HepG2 (cell line): ENCODE measurements at regions not wholly inside any gene's neighbourhood (a gene's known extent, or its start where the extent isn't known, plus 50 kb on each side); places are given as distances from the start of the nearest gene placed in this dataset.

Source experiments
- ATAC-seq: fragments of 200-7000 bp; cut with Tn5 transposase; 3 replicates; pipeline ENCODE4 v1.9.1; 2020; ENCODE audit warnings: mild to moderate bottlenecking, moderate library complexity
- BruUV-seq: library from RNA; stranded (reverse); fragments of 400-500 nt; replicated peaks from 2 replicates; lab custom pipeline; 2021; lab: Mats Ljungman, UMichigan
- CTCF ChIA-PET: fragments of 300-600 bp; formaldehyde crosslinking; extraction: SDS; loops from one replicate; lab custom pipeline; 2021; ENCODE audit warnings: low total read pairs, inconsistent platforms, low intra/inter-chr PET ratio; lab: Yijun Ruan, JAX
- POLR2A ChIA-PET: fragments of 350-600 bp; sonication (Branson Sonifier 250); formaldehyde crosslinking; loops from one replicate; lab custom pipeline; 2020; ENCODE audit warnings: antibody characterized with exemption, inconsistent platforms; lab: Yijun Ruan, JAX
- DNase-seq: peaks from one replicate; pipeline ENCODE4 v3.0.0-alpha.2; 2015; ENCODE audit warnings: low spot score
- FAIRE-seq: peaks from 3 replicates; lab custom pipeline; 2011; peaks lifted over from hg19 to GRCh38; lab: Jason Lieb, UNC
- H2AFZ ChIP-seq: one replicate; pipeline ENCODE4 v1.6.1; 2011; ENCODE audit warnings: low read length, inconsistent platforms
- H3K27ac ChIP-seq: fragments of 300-600 bp; 3 replicates; pipeline ENCODE4 v1.8.0; 2011; ENCODE audit warnings: mixed run types, mild to moderate bottlenecking, mixed read lengths, low read length, inconsistent platforms; ENCODE audit not compliant: insufficient read depth; ENCODE audit errors: extremely low read length
- H3K27me3 ChIP-seq, 2 experiments: fragments of 200-600 bp in 1 of 2; 2 replicates in 1 of 2; 3 replicates in 1 of 2; pipeline versions ENCODE4 v1.6.0 to v1.8.0; 2011; ENCODE audit warnings: low read length in 2 of 2, mild to moderate bottlenecking in 2 of 2, moderate library complexity in 2 of 2, inconsistent platforms in 1 of 2; ENCODE audit not compliant: insufficient read depth in 2 of 2, control insufficient read depth in 1 of 2
- H3K36me3 ChIP-seq, 2 experiments: fragments of 200-600 bp in 1 of 2; replicated peaks in 1 of 2; 2 replicates in 1 of 2; 3 replicates in 1 of 2; pipeline versions ENCODE4 v1.5.1 to v1.8.0; 2011; ENCODE audit warnings: low read length in 2 of 2, inconsistent platforms in 1 of 2; ENCODE audit not compliant: insufficient read depth in 2 of 2, control insufficient read depth in 1 of 2
- H3K4me1 ChIP-seq: 2 replicates; pipeline ENCODE4 v1.5.1; 2012; ENCODE audit warnings: low read length, inconsistent platforms; ENCODE audit not compliant: insufficient read depth
- H3K4me2 ChIP-seq: 2 replicates; pipeline ENCODE4 v1.6.0; 2011; ENCODE audit warnings: low read depth, low read length, inconsistent platforms
- H3K4me3 ChIP-seq, 3 experiments: fragments of 200-600 bp in 1 of 3; sonication (generic), shearing (Covaris generic) in 1 of 3; replicated peaks in 1 of 3; 2 replicates each; pipeline ENCODE4 v1.5.1; 2011 to 2016; ENCODE audit warnings: low read length in 3 of 3, inconsistent platforms in 2 of 3, low read depth in 2 of 3, mild to moderate bottlenecking in 2 of 3, control low read depth in 1 of 3, mixed read lengths in 1 of 3; ENCODE audit not compliant: insufficient read depth in 1 of 3
- H3K79me2 ChIP-seq: one replicate; pipeline ENCODE4 v1.6.1; 2011; ENCODE audit warnings: low read length, inconsistent platforms; ENCODE audit not compliant: insufficient read depth
- H3K9ac ChIP-seq: 2 replicates; pipeline ENCODE4 v1.6.0; 2011; ENCODE audit warnings: mild to moderate bottlenecking, low read depth, low read length, inconsistent platforms; ENCODE audit not compliant: insufficient read depth
- H3K9me3 ChIP-seq: 2 replicates; pipeline ENCODE4 v1.5.1; 2012; ENCODE audit warnings: mild to moderate bottlenecking, low read length
- H4K20me1 ChIP-seq: 2 replicates; pipeline ENCODE4 v1.6.0; 2011; ENCODE audit warnings: inconsistent platforms, mild to moderate bottlenecking, low read length, moderate library complexity; ENCODE audit not compliant: insufficient read depth
- FOXA1 ChIP-seq, 2 experiments: fragments of 450-650 bp in 1 of 2; sonication (generic) in 1 of 2; formaldehyde crosslinking in 1 of 2; IDR thresholded peaks; 2 replicates each; pipeline versions ENCODE4 v1.4.0 to v1.6.1; 2016 to 2020; ENCODE audit warnings: missing genetic modification reagents in 1 of 2
- GTF2F1 ChIP-seq: fragments of 150-350 bp; IDR thresholded peaks from 2 replicates; pipeline ENCODE4 v1.6.1; 2014; ENCODE audit warnings: low read length
- HMGA1 ChIP-seq: sonication (generic); formaldehyde crosslinking; conservative IDR thresholded peaks from 2 replicates; pipeline ENCODE4 v1.4.0; 2020; ENCODE audit warnings: missing genetic modification reagents
- HNF1A ChIP-seq, 2 experiments: sonication (generic) in 1 of 2; formaldehyde crosslinking in 1 of 2; IDR thresholded peaks; 2 replicates each; pipeline versions ENCODE4 v1.4.0 to v1.6.1; 2016 to 2020; ENCODE audit warnings: borderline replicate concordance in 1 of 2, low read depth in 1 of 2, mild to moderate bottlenecking in 1 of 2, missing genetic modification reagents in 1 of 2
- MTA3 ChIP-seq: sonication (generic); formaldehyde crosslinking; IDR thresholded peaks from 2 replicates; pipeline ENCODE4 v1.4.0; 2020; ENCODE audit warnings: missing genetic modification reagents
- RCOR2 ChIP-seq: IDR thresholded peaks from 2 replicates; pipeline ENCODE4 v1.6.1; 2016; ENCODE audit warnings: missing biosample characterization, missing genetic modification reagents
- RFX1 ChIP-seq: fragments of 450-650 bp; IDR thresholded peaks from 2 replicates; pipeline ENCODE4 v1.6.1; 2017
- RFXAP ChIP-seq: sonication (generic); formaldehyde crosslinking; IDR thresholded peaks from 2 replicates; pipeline ENCODE4 v1.4.0; 2020; ENCODE audit warnings: missing genetic modification reagents, borderline replicate concordance
- SETDB1 ChIP-seq: sonication (generic); formaldehyde crosslinking; IDR thresholded peaks from 2 replicates; pipeline ENCODE4 v1.5.1; 2020; ENCODE audit warnings: missing genetic modification reagents, mild to moderate bottlenecking, borderline replicate concordance
- ZBTB7A ChIP-seq: sonication (generic); formaldehyde crosslinking; IDR thresholded peaks from 2 replicates; pipeline ENCODE4 v1.8.0; 2022; ENCODE audit warnings: mild to moderate bottlenecking, missing genetic modification reagents
- ZNF136 ChIP-seq: sonication (generic); formaldehyde crosslinking; IDR thresholded peaks from 2 replicates; pipeline ENCODE4 v1.8.1; 2022; ENCODE audit warnings: low read depth, mild to moderate bottlenecking, moderate library complexity, missing genetic modification reagents
- ZNF326 ChIP-seq: sonication (generic); formaldehyde crosslinking; IDR thresholded peaks from 2 replicates; pipeline ENCODE4 v1.4.0; 2020; ENCODE audit warnings: missing genetic modification reagents, borderline replicate concordance
- ZNF44 ChIP-seq: sonication (generic); formaldehyde crosslinking; IDR thresholded peaks from 2 replicates; pipeline ENCODE4 v1.5.1; 2020; ENCODE audit warnings: mild to moderate bottlenecking, missing genetic modification reagents
- ZNF556 ChIP-seq: sonication (generic); formaldehyde crosslinking; IDR thresholded peaks from 2 replicates; pipeline ENCODE4 v1.4.0; 2020; ENCODE audit warnings: mild to moderate bottlenecking, missing genetic modification reagents, borderline replicate concordance
- ZNF570 ChIP-seq: sonication (generic); formaldehyde crosslinking; IDR thresholded peaks from 2 replicates; pipeline ENCODE4 v1.4.0; 2020; ENCODE audit warnings: mild to moderate bottlenecking, missing genetic modification reagents, borderline replicate concordance
- ZNF644 ChIP-seq: IDR thresholded peaks from 2 replicates; pipeline ENCODE4 v1.6.1; 2016; ENCODE audit warnings: low read depth
- ZNF740 ChIP-seq: sonication (generic); formaldehyde crosslinking; IDR thresholded peaks from 2 replicates; pipeline ENCODE4 v1.4.0; 2020; ENCODE audit warnings: missing genetic modification reagents
- WGBS: methylation state at CpG from one replicate; pipeline ENCODE4 v1.1.6; 2017; ENCODE audit warnings: low lambda C conversion rate; 5-methylcytosine and 5-hydroxymethylcytosine counted together
- in situ Hi-C: cut with HindIII; loops from 2 replicates; pipeline ENCODE4 v1.10.0; 2017; ENCODE audit warnings: low pct_unique_long_range_greater_than_20kb; ENCODE audit not compliant: extremely low pct_ligation_motif_present
- intact Hi-C: fragments of 100-400 bp; cut with micrococcal nuclease; formaldehyde crosslinking; loops from one replicate; pipeline ENCODE4 v1.10.0; 2022; ENCODE audit not compliant: unreplicated experiment

GRCh38 chr3:21120826-21121225, 630.2 kb downstream of the ZNF385D start:
- Histone ChIP-seq H3K27ac (no peak overlapping the region), H3K4me2 (no peak overlapping the region), H3K36me3 (no peaks in the 10 kb centered on the region), H3K9ac (no peak overlapping the region), H3K79me2 (no peaks in the 10 kb centered on the region), H2AFZ (no peak overlapping the region), H3K4me1 (no peaks in the 10 kb centered on the region), H3K4me3 (no peak overlapping the region), H3K27me3 (no peaks in the 10 kb centered on the region), H4K20me1 (no peaks in the 10 kb centered on the region), H3K9me3 (peaks cover 84% of the 10 kb centered on the region)
- ATAC-seq (no peak), DNase-seq (no peak), FAIRE-seq (no peak)
- intact Hi-C loops (no loop called here), in situ Hi-C loops (no loop called here)
- ChIA-PET CTCF (no interaction called here), POLR2A (no interaction called here)
- WGBS = 0% methylated on average over 2 of the region's 2 CpGs
- no peak for TF ChIP-seq FOXA1 (IDR thresholded peaks at IDR 0.05)
- no peak for TF ChIP-seq FOXA1 (CRISPR knock-in tag; IDR thresholded peaks at IDR 0.05)
- TF ChIP-seq RFX1 = no peak
- no peak for TF ChIP-seq ZNF44 (CRISPR knock-in tag)
- no peak for TF ChIP-seq ZBTB7A
- no peak for TF ChIP-seq SETDB1 (CRISPR knock-in tag)
- no peak for TF ChIP-seq ZNF740 (CRISPR knock-in tag)
- no peak for TF ChIP-seq ZNF556
- TF ChIP-seq ZNF570 = no peak
- TF ChIP-seq ZNF136 (CRISPR knock-in tag) = no peak
- BruUV-seq = no TSS peak

- Histone ChIP-seq H3K9me3 (peaks cover 79% of the 10 kb centered on the region), H3K27ac (no peak overlapping the region), H2AFZ (no peak overlapping the region), H3K4me2 (no peak overlapping the region), H3K27me3 (no peaks in the 10 kb centered on the region), H3K36me3 (no peaks in the 10 kb centered on the region), H4K20me1 (no peaks in the 10 kb centered on the region), H3K79me2 (no peaks in the 10 kb centered on the region), H3K4me1 (no peaks in the 10 kb centered on the region), H3K4me3 (no peak overlapping the region), H3K9ac (no peak overlapping the region)
- no TSS peak for BruUV-seq
- in situ Hi-C loops = no loop called here
- DNase-seq (no peak), FAIRE-seq (no peak), ATAC-seq (no peak)
- ChIA-PET POLR2A (no interaction called here), CTCF (no interaction called here)
- WGBS = 0% methylated on average over 1 of the region's 1 CpG
- intact Hi-C loops = no loop called here
- TF ChIP-seq ZNF644 (CRISPR knock-in tag) (no peak), MTA3 (CRISPR knock-in tag) (no peak), HNF1A (IDR thresholded peaks at IDR 0.05; ENCODE audit: low read depth) (no peak), HNF1A (CRISPR knock-in tag; IDR thresholded peaks at IDR 0.05; ENCODE audit: borderline replicate concordance) (no peak), RCOR2 (CRISPR knock-in tag) (no peak), ZNF326 (CRISPR knock-in tag) (no peak), HMGA1 (CRISPR knock-in tag) (no peak), GTF2F1 (no peak), RFXAP (CRISPR knock-in tag) (no peak)
These were observed 633.6 kb downstream of the ZNF385D start for GRCh38 chr3:21117370-21117769.
